ENCODE measurements at regions not wholly inside any gene's neighbourhood (a gene's known extent, or its start where the extent isn't known, plus 50 kb on each side); places are given as distances from the start of the nearest gene placed in this dataset.

GRCh38 chr5:148725675-148726074, 71.3 kb upstream of the HTR4 start:
- Mint-ChIP-seq H3K4me1 (peaks cover 0 to under 1% (median 0%) of the 10 kb centered on the region in 3 donors), H3K4me3 (no peak overlapping the region), H3K36me3 (no peaks in the 10 kb centered on the region), H3K9me3 (no peaks in the 10 kb centered on the region), H3K27me3 (peaks cover 6 to 26% of the 10 kb centered on the region in 2 donors), H3K27ac (no peak overlapping the region)
- Histone ChIP-seq H3K27ac (ENCODE audit: low read depth, low read length) (no peak overlapping the region), H3K9me3 (ENCODE audit: low read length) (no peaks in the 10 kb centered on the region), H3K27me3 (ENCODE audit: insufficient read depth, low read length, poor library complexity, severe bottlenecking) (no peaks in the 10 kb centered on the region), H3K4me1 (ENCODE audit: insufficient read depth, low read length) (no peaks in the 10 kb centered on the region), H3K36me3 (ENCODE audit: insufficient read depth, low read length) (no peaks in the 10 kb centered on the region), H3K4me3 (ENCODE audit: low read length) (no peak overlapping the region)
- CTCF ChIA-PET = interaction anchor here (1.4 kb wide), 1 partner anchor 16 kb away, joined by 6 read pairs; no protein-coding TSS in a partner anchor
- POLR2A ChIA-PET = no interaction called here
- no peak for DNase-seq

- Mint-ChIP-seq H3K4me1 (peaks cover 10 to 23% (median 18%) of the 10 kb centered on the region in 3 donors), H3K27me3 (peaks cover 5 to 6% of the 10 kb centered on the region in 2 donors), H3K9me3 (no peaks in the 10 kb centered on the region), H3K36me3 (no peaks in the 10 kb centered on the region), H3K27ac (no peak overlapping the region), H3K4me3 (no peak overlapping the region)
- Histone ChIP-seq H3K4me1 (ENCODE audit: insufficient read depth, low read length) (no peaks in the 10 kb centered on the region), H3K36me3 (ENCODE audit: insufficient read depth, low read length) (no peaks in the 10 kb centered on the region), H3K4me3 (ENCODE audit: low read length) (no peak overlapping the region), H3K9me3 (ENCODE audit: low read length) (no peaks in the 10 kb centered on the region), H3K27me3 (ENCODE audit: insufficient read depth, low read length, poor library complexity, severe bottlenecking) (no peaks in the 10 kb centered on the region), H3K27ac (ENCODE audit: low read depth, low read length) (no peak overlapping the region)
- no peak for DNase-seq
- ChIA-PET CTCF (interaction anchor here (0.9 to 15.9 kb wide), 3 partner anchors 8 to 304 kb away, joined by 3 to 249 read pairs (median 108); no protein-coding TSS in a partner anchor), POLR2A (no interaction called here)
Measured at GRCh38 chr5:148729182-148729581, 74.9 kb upstream of the HTR4 start.

- H3K27me3 Mint-ChIP-seq = peaks cover 3% of the 10 kb centered on the region in 2 donors
Measured at GRCh38 chr5:148730270-148730669, 75.9 kb upstream of the HTR4 start.

GRCh38 chr5:148730942-148731898, 76.9 kb upstream of the HTR4 start:
- Mint-ChIP-seq H3K4me1 (peaks cover 10 to 23% (median 18%) of the 10 kb centered on the region in 3 donors), H3K36me3 (no peaks in the 10 kb centered on the region), H3K27ac (peak overlapping the region in 7 of 8 donors; percentile 23 to 83 (median 69)), H3K9me3 (no peaks in the 10 kb centered on the region), H3K27me3 (peaks cover 3 to 4% of the 10 kb centered on the region in 2 donors), H3K4me3 (peak overlapping the region; percentile 59 to 89 (median 79))
- Histone ChIP-seq H3K27me3 (ENCODE audit: insufficient read depth, low read length, poor library complexity, severe bottlenecking) (no peaks in the 10 kb centered on the region), H3K36me3 (ENCODE audit: insufficient read depth, low read length) (no peaks in the 10 kb centered on the region), H3K9me3 (ENCODE audit: low read length) (no peaks in the 10 kb centered on the region), H3K4me1 (ENCODE audit: insufficient read depth, low read length) (no peaks in the 10 kb centered on the region), H3K27ac (ENCODE audit: low read depth, low read length) (peak overlapping the region; percentile 10), H3K4me3 (ENCODE audit: low read length) (no peak overlapping the region)
- ChIA-PET POLR2A (no interaction called here), CTCF (interaction anchor here (0.6 to 15.9 kb wide), 43 partner anchors 8 to 614 kb away, joined by 3 to 249 read pairs (median 4); partner anchors contain the start of gene GRPEL2)
- peak; percentile 38 to 76 (median 58) for DNase-seq

More at GRCh38 chr5:148730270-148730669, 75.9 kb upstream of the HTR4 start:
- H3K9me3 Mint-ChIP-seq = no peaks in the 10 kb centered on the region
- ChIA-PET POLR2A (no interaction called here), CTCF (interaction anchor here (0.7 to 15.9 kb wide), 31 partner anchors 9 to 615 kb away, joined by 3 to 249 read pairs (median 4); partner anchors contain the start of gene GRPEL2)
- no peaks in the 10 kb centered on the region for H3K36me3 Mint-ChIP-seq
- no peak overlapping the region for H3K4me3 Mint-ChIP-seq
- no peak overlapping the region for H3K27ac Mint-ChIP-seq
- H3K27me3 ChIP-seq (ENCODE audit: insufficient read depth, low read length, poor library complexity, severe bottlenecking) = no peaks in the 10 kb centered on the region
- no peak overlapping the region for H3K27ac ChIP-seq (ENCODE audit: low read depth, low read length)
- DNase-seq = no peak
- H3K4me1 Mint-ChIP-seq = peaks cover 10 to 23% (median 18%) of the 10 kb centered on the region in 3 donors
- H3K36me3 ChIP-seq (ENCODE audit: insufficient read depth, low read length) = no peaks in the 10 kb centered on the region
- no peaks in the 10 kb centered on the region for H3K9me3 ChIP-seq (ENCODE audit: low read length)
- H3K4me1 ChIP-seq (ENCODE audit: insufficient read depth, low read length) = no peaks in the 10 kb centered on the region
- H3K4me3 ChIP-seq (ENCODE audit: low read length) = no peak overlapping the region

- Mint-ChIP-seq H3K36me3 (no peaks in the 10 kb centered on the region), H3K4me1 (peaks cover 10 to 23% (median 18%) of the 10 kb centered on the region in 3 donors), H3K4me3 (no peak overlapping the region), H3K27ac (no peak overlapping the region), H3K9me3 (no peaks in the 10 kb centered on the region), H3K27me3 (peaks cover 4 to 8% of the 10 kb centered on the region in 2 donors)
- Histone ChIP-seq H3K4me3 (ENCODE audit: low read length) (no peak overlapping the region), H3K4me1 (ENCODE audit: insufficient read depth, low read length) (no peaks in the 10 kb centered on the region), H3K27me3 (ENCODE audit: insufficient read depth, low read length, poor library complexity, severe bottlenecking) (no peaks in the 10 kb centered on the region), H3K27ac (ENCODE audit: low read depth, low read length) (no peak overlapping the region), H3K9me3 (ENCODE audit: low read length) (no peaks in the 10 kb centered on the region), H3K36me3 (ENCODE audit: insufficient read depth, low read length) (no peaks in the 10 kb centered on the region)
- ChIA-PET POLR2A (no interaction called here), CTCF (interaction anchor here (0.6 to 15.9 kb wide), 20 partner anchors 9 to 1156 kb away, joined by 3 to 249 read pairs (median 4); no protein-coding TSS in a partner anchor)
- DNase-seq = no peak
Measured at GRCh38 chr5:148732692-148733091, 78.4 kb upstream of the HTR4 start.

GRCh38 chr5:148733601-148734438, 79.5 kb upstream of the HTR4 start:
- POLR2A ChIA-PET = no interaction called here

GRCh38 chr5:148734518-148734917, 80.2 kb upstream of the HTR4 start:
- no peaks in the 10 kb centered on the region for H3K36me3 Mint-ChIP-seq
- POLR2A ChIA-PET = no interaction called here
- Histone ChIP-seq H3K4me3 (ENCODE audit: low read length) (no peak overlapping the region), H3K4me1 (ENCODE audit: insufficient read depth, low read length) (no peaks in the 10 kb centered on the region), H3K36me3 (ENCODE audit: insufficient read depth, low read length) (no peaks in the 10 kb centered on the region), H3K9me3 (ENCODE audit: low read length) (no peaks in the 10 kb centered on the region), H3K27me3 (ENCODE audit: insufficient read depth, low read length, poor library complexity, severe bottlenecking) (no peaks in the 10 kb centered on the region), H3K27ac (ENCODE audit: low read depth, low read length) (no peak overlapping the region)
- H3K27me3 Mint-ChIP-seq = peaks cover 4 to 18% of the 10 kb centered on the region in 2 donors
- H3K4me3 Mint-ChIP-seq = no peak overlapping the region
- CTCF ChIA-PET = interaction anchor here (1.2 to 15.9 kb wide), 10 partner anchors 10 to 391 kb away, joined by 3 to 249 read pairs (median 8); no protein-coding TSS in a partner anchor
- peaks cover 10 to 23% (median 18%) of the 10 kb centered on the region in 3 donors for H3K4me1 Mint-ChIP-seq
- no peak overlapping the region for H3K27ac Mint-ChIP-seq
- no peaks in the 10 kb centered on the region for H3K9me3 Mint-ChIP-seq
- DNase-seq = no peak

More at GRCh38 chr5:148733601-148734438, 79.5 kb upstream of the HTR4 start:
- Mint-ChIP-seq H3K27me3 (peaks cover 4 to 14% of the 10 kb centered on the region in 2 donors), H3K4me1 (peaks cover 10 to 23% (median 18%) of the 10 kb centered on the region in 3 donors), H3K4me3 (peak overlapping the region in 1 of 7 donors; percentile 40), H3K36me3 (no peaks in the 10 kb centered on the region), H3K9me3 (no peaks in the 10 kb centered on the region), H3K27ac (peak overlapping the region in 1 of 8 donors; percentile 3)
- Histone ChIP-seq H3K4me3 (ENCODE audit: low read length) (no peak overlapping the region), H3K27ac (ENCODE audit: low read depth, low read length) (no peak overlapping the region), H3K27me3 (ENCODE audit: insufficient read depth, low read length, poor library complexity, severe bottlenecking) (no peaks in the 10 kb centered on the region), H3K36me3 (ENCODE audit: insufficient read depth, low read length) (no peaks in the 10 kb centered on the region), H3K9me3 (ENCODE audit: low read length) (no peaks in the 10 kb centered on the region), H3K4me1 (ENCODE audit: insufficient read depth, low read length) (no peaks in the 10 kb centered on the region)
- CTCF ChIA-PET = interaction anchor here (0.9 to 15.9 kb wide), 21 partner anchors 8 to 392 kb away, joined by 3 to 249 read pairs (median 4); no protein-coding TSS in a partner anchor
- peak; percentile 45 to 77 (median 61) for DNase-seq
